Tibial artery (tissue), 4 donors: ENCODE measurements at regions not wholly inside any gene's neighbourhood (a gene's known extent, or its start where the extent isn't known, plus 50 kb on each side); places are given as distances from the start of the nearest gene placed in this dataset.
A peak's percentile ranks its signal among the peaks of the same experiment; 100 is the strongest.

Source experiments
- DNase-seq, 2 donors: peaks; one replicate each; pipeline ENCODE4 v3.0.0-alpha.2; 2019
- H3K27ac ChIP-seq, 2 donors: fragments of 200-600 bp; sonication (generic) in 1 of 2; 1 replicate in 1 of 2; 2 replicates in 1 of 2; pipeline ENCODE4 v1.5.1; 2018 to 2019; ENCODE audit warnings: mild to moderate bottlenecking in 1 of 2
- H3K27me3 ChIP-seq, 2 donors: fragments of 200-600 bp; sonication (generic) in 1 of 2; one replicate each; pipeline versions ENCODE4 v1.5.1 to v1.6.0; 2016 to 2019
- H3K36me3 ChIP-seq, 3 donors: fragments of 200-600 bp; sonication (generic) in 2 of 3; one replicate each; pipeline ENCODE4 v1.5.1; 2016 to 2019; ENCODE audit warnings: mild to moderate bottlenecking in 2 of 3
- H3K4me1 ChIP-seq, 4 donors: fragments of 200-600 bp; sonication (generic) in 2 of 4; 1 replicate in 3 of 4; 2 replicates in 1 of 4; pipeline ENCODE4 v1.5.1; 2016 to 2019
- H3K4me3 ChIP-seq, 2 donors: fragments of 200-600 bp; sonication (generic) in 1 of 2; 1 replicate in 1 of 2; 2 replicates in 1 of 2; pipeline ENCODE4 v1.5.1; 2018 to 2019; ENCODE audit warnings: mild to moderate bottlenecking in 2 of 2
- H3K9me3 ChIP-seq, 3 donors: fragments of 200-600 bp; sonication (generic) in 1 of 3; one replicate each; pipeline ENCODE4 v1.5.1; 2016 to 2019
- CTCF ChIP-seq, 2 experiments: fragments of 200-600 bp in 1 of 2; fragments of 450-650 bp in 1 of 2; IDR thresholded peaks; one replicate each; pipeline ENCODE4 v1.5.1; 2017 to 2019; ENCODE audit warnings: antibody characterized with exemption in 2 of 2, mild to moderate bottlenecking in 1 of 2, moderate library complexity in 1 of 2
- intact Hi-C: fragments of 100-400 bp; cut with DNase I; formaldehyde crosslinking; loops from one replicate; pipeline ENCODE4 v1.15.0; 2023; ENCODE audit warnings: low total_unique reads

GRCh38 chr7:118298771-118299170 lies 74.3 kb downstream of the ANKRD7 start:
- Histone ChIP-seq H3K4me1 (peaks cover 0 to 33% (median 4%) of the 10 kb centered on the region in 4 donors), H3K27ac (peak overlapping the region; percentile 38 to 43), H3K27me3 (no peaks in the 10 kb centered on the region), H3K36me3 (no peaks in the 10 kb centered on the region), H3K4me3 (no peak overlapping the region), H3K9me3 (no peaks in the 10 kb centered on the region)
- no peak for TF ChIP-seq CTCF (IDR thresholded peaks at IDR 0.05)
- no peak for DNase-seq
- intact Hi-C loops = no loop called here

GRCh38 chr7:118300177-118300576 lies 75.7 kb downstream of the ANKRD7 start:
- peak overlapping the region in 1 of 2 donors; percentile 43 for H3K27ac ChIP-seq
- intact Hi-C loops = no loop called here
- no peak for TF ChIP-seq CTCF (IDR thresholded peaks at IDR 0.05)
- peaks cover 0 to 33% (median 4%) of the 10 kb centered on the region in 4 donors for H3K4me1 ChIP-seq
- no peaks in the 10 kb centered on the region for H3K27me3 ChIP-seq
- no peaks in the 10 kb centered on the region for H3K36me3 ChIP-seq
- no peak overlapping the region for H3K4me3 ChIP-seq
- DNase-seq = no peak
- H3K9me3 ChIP-seq = no peaks in the 10 kb centered on the region

- Histone ChIP-seq H3K27ac (no peak overlapping the region), H3K4me3 (no peak overlapping the region), H3K36me3 (no peaks in the 10 kb centered on the region), H3K9me3 (no peaks in the 10 kb centered on the region), H3K27me3 (no peaks in the 10 kb centered on the region), H3K4me1 (peaks cover 0 to 24% (median 2%) of the 10 kb centered on the region in 4 donors)
- no peak for DNase-seq
- intact Hi-C loops = no loop called here
- TF ChIP-seq CTCF (IDR thresholded peaks at IDR 0.05) = no peak
These were observed 79.6 kb downstream of the ANKRD7 start for GRCh38 chr7:118304100-118304499.

- intact Hi-C loops = no loop called here
- Histone ChIP-seq H3K4me1 (peaks cover 0 to 11% (median 2%) of the 10 kb centered on the region in 4 donors), H3K4me3 (no peak overlapping the region), H3K27ac (no peak overlapping the region), H3K27me3 (no peaks in the 10 kb centered on the region), H3K9me3 (no peaks in the 10 kb centered on the region), H3K36me3 (no peaks in the 10 kb centered on the region)
- no peak for DNase-seq
- no peak for TF ChIP-seq CTCF (IDR thresholded peaks at IDR 0.05)
These were observed 81.2 kb downstream of the ANKRD7 start for GRCh38 chr7:118305671-118306070.

GRCh38 chr7:118306771-118307170 lies 82.3 kb downstream of the ANKRD7 start:
- H3K4me1 ChIP-seq = peaks cover 0 to 2% (median 0%) of the 10 kb centered on the region in 4 donors
- no peaks in the 10 kb centered on the region for H3K36me3 ChIP-seq
- no peaks in the 10 kb centered on the region for H3K9me3 ChIP-seq
- H3K4me3 ChIP-seq = no peak overlapping the region
- H3K27ac ChIP-seq = no peak overlapping the region
- TF ChIP-seq CTCF (IDR thresholded peaks at IDR 0.05) = no peak
- intact Hi-C loops = no loop called here
- no peaks in the 10 kb centered on the region for H3K27me3 ChIP-seq
- DNase-seq = no peak
